ENCODE measurements at regions not wholly inside any gene's neighbourhood (a gene's known extent, or its start where the extent isn't known, plus 50 kb on each side); places are given as distances from the start of the nearest gene placed in this dataset.

DNA sequence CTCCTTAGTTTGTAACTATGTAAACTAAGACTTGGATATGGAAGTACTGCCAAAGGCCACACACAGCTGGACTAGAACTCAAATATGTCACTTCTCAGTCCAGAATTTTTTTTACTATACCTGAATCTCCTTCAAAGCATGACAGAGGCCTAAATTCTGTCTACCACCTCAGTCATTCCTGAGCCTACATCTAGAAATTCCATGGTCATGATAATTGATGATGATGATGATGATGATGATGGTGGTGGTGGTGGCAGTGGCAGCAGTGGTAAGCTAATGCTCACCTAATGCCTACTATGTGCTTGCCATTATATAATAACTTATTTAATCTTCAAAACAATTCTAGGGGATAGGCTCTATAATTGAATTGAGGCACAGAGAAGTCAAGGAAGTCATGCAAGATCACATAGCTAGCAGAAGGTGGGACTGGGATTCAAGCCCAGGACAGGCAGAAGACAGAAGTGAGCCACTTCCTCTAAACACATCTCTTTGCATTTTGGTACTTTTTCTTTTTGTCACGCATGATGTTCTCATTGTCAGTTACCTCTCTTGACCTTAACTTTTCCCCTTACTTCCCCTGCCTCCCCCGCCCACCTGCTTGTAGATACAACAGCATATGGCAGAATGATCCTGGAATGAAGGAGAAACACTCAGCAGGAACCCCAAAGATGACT lies 539.3 kb downstream of the TNS1 start:
- POLR2A ChIA-PET = interaction anchor here (0.6 kb wide), 1 partner anchor 494 kb away, joined by 4 read pairs; no protein-coding TSS in a partner anchor
- intact Hi-C loops (cut with micrococcal nuclease; ENCODE audit: unreplicated experiment) = no loop called here
- Histone ChIP-seq H3K4me1 (ENCODE audit: insufficient read depth, low read length, poor library complexity, severe bottlenecking) (no peaks in the 10 kb centered on the region), H3K4me2 (ENCODE audit: low read length) (no peak overlapping the region), H3K36me3 (ENCODE audit: insufficient read depth, low read length) (no peaks in the 10 kb centered on the region), H3K9me2 (ENCODE audit: insufficient read depth, low read length) (no peaks in the 10 kb centered on the region), H3K4me3 (ENCODE audit: low read depth, low read length, poor library complexity, severe bottlenecking) (no peak overlapping the region), H3K27ac (ENCODE audit: low read depth, low read length, poor library complexity, severe bottlenecking) (no peak overlapping the region), H2AFZ (ENCODE audit: low read length) (no peak overlapping the region), H4K20me1 (ENCODE audit: insufficient read depth, low read length) (no peaks in the 10 kb centered on the region), H3K79me2 (ENCODE audit: insufficient read depth, low read depth, low read length) (no peaks in the 10 kb centered on the region), H3K9me3 (ENCODE audit: low read length) (no peaks in the 10 kb centered on the region)
- CTCF ChIA-PET (ENCODE audit: unreplicated experiment) = no interaction called here
- DNase-seq (ENCODE audit: low spot score) = no peak
- no peak for TF ChIP-seq EZH2phosphoT487 (IDR thresholded peaks at IDR 0.05; ENCODE audit: borderline replicate concordance, low read depth, low read length)
- TF ChIP-seq, protein P1, sequence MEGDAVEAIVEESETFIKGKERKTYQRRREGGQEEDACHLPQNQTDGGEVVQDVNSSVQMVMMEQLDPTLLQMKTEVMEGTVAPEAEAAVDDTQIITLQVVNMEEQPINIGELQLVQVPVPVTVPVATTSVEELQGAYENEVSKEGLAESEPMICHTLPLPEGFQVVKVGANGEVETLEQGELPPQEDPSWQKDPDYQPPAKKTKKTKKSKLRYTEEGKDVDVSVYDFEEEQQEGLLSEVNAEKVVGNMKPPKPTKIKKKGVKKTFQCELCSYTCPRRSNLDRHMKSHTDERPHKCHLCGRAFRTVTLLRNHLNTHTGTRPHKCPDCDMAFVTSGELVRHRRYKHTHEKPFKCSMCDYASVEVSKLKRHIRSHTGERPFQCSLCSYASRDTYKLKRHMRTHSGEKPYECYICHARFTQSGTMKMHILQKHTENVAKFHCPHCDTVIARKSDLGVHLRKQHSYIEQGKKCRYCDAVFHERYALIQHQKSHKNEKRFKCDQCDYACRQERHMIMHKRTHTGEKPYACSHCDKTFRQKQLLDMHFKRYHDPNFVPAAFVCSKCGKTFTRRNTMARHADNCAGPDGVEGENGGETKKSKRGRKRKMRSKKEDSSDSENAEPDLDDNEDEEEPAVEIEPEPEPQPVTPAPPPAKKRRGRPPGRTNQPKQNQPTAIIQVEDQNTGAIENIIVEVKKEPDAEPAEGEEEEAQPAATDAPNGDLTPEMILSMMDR (conservative IDR thresholded peaks at IDR 0.05; ENCODE audit: low read length) = no peak
- BruUV-seq (replicated peaks) = no TSS peak

DNA sequence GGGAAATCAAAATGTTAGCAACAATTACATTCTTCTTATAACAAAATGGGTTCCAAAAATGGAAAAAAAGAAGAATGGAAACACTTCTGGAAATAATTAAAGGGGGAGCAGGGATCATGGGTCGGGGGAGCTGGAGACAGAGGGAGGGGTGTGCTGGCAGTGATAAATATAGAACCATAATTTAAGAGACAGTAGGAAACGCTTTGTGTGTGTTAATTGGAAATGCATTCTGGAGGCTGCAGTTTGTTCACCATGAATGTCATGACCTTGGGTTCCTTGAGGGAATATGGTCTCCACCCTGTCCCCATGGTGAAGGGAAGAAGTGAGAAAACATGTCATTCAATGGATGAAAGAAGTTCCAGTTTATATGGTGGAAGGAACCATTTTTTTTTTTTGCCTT lies 540.7 kb downstream of the TNS1 start:
- no peak overlapping the region for H3K27ac ChIP-seq (ENCODE audit: low read depth, low read length, poor library complexity, severe bottlenecking)
- ChIA-PET POLR2A (no interaction called here), CTCF (ENCODE audit: unreplicated experiment) (no interaction called here)
- H2AFZ ChIP-seq (ENCODE audit: low read length) = no peak overlapping the region
- intact Hi-C loops (cut with micrococcal nuclease; ENCODE audit: unreplicated experiment) = no loop called here
- no peaks in the 10 kb centered on the region for H3K4me1 ChIP-seq (ENCODE audit: insufficient read depth, low read length, poor library complexity, severe bottlenecking)
- no peaks in the 10 kb centered on the region for H3K36me3 ChIP-seq (ENCODE audit: insufficient read depth, low read length)
- H4K20me1 ChIP-seq (ENCODE audit: insufficient read depth, low read length) = no peaks in the 10 kb centered on the region
- no peak for TF ChIP-seq EZH2phosphoT487 (IDR thresholded peaks at IDR 0.05; ENCODE audit: borderline replicate concordance, low read depth, low read length)
- TF ChIP-seq, protein P1 (conservative IDR thresholded peaks at IDR 0.05; ENCODE audit: low read length) = no peak
- no TSS peak for BruUV-seq (replicated peaks)
- H3K9me2 ChIP-seq (ENCODE audit: insufficient read depth, low read length) = no peaks in the 10 kb centered on the region
- H3K4me3 ChIP-seq (ENCODE audit: low read depth, low read length, poor library complexity, severe bottlenecking) = no peak overlapping the region
- no peaks in the 10 kb centered on the region for H3K79me2 ChIP-seq (ENCODE audit: insufficient read depth, low read depth, low read length)
- no peaks in the 10 kb centered on the region for H3K9me3 ChIP-seq (ENCODE audit: low read length)
- DNase-seq (ENCODE audit: low spot score) = no peak
- H3K4me2 ChIP-seq (ENCODE audit: low read length) = no peak overlapping the region

DNA sequence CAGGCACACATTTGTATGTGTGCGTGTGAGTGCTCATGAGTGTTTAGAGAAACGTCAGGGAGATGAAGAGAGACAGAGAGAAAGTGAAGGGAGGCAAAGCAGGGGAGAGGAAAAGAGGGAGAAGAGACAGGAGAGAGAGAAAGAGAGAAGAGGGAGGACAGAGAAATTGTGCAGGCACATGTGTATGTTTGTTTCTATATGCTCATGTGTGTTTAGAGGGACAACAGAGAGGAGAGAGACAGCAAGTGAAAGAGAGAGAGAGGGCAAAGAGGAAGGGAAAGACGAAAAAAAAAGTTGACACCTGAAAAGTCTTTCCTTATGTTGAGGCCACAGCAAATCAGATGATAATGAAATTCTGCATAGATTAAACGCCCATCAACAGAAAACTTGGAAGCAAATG lies 541.1 kb downstream of the TNS1 start:
- no peak overlapping the region for H2AFZ ChIP-seq (ENCODE audit: low read length)
- no TSS peak for BruUV-seq (replicated peaks)
- no peak for DNase-seq (ENCODE audit: low spot score)
- no peak overlapping the region for H3K4me2 ChIP-seq (ENCODE audit: low read length)
- no peaks in the 10 kb centered on the region for H3K36me3 ChIP-seq (ENCODE audit: insufficient read depth, low read length)
- H3K9me2 ChIP-seq (ENCODE audit: insufficient read depth, low read length) = no peaks in the 10 kb centered on the region
- H3K4me1 ChIP-seq (ENCODE audit: insufficient read depth, low read length, poor library complexity, severe bottlenecking) = no peaks in the 10 kb centered on the region
- no peaks in the 10 kb centered on the region for H4K20me1 ChIP-seq (ENCODE audit: insufficient read depth, low read length)
- H3K9me3 ChIP-seq (ENCODE audit: low read length) = no peaks in the 10 kb centered on the region
- ChIA-PET POLR2A (no interaction called here), CTCF (ENCODE audit: unreplicated experiment) (no interaction called here)
- H3K79me2 ChIP-seq (ENCODE audit: insufficient read depth, low read depth, low read length) = no peaks in the 10 kb centered on the region
- H3K27ac ChIP-seq (ENCODE audit: low read depth, low read length, poor library complexity, severe bottlenecking) = no peak overlapping the region
- intact Hi-C loops (cut with micrococcal nuclease; ENCODE audit: unreplicated experiment) = no loop called here
- H3K4me3 ChIP-seq (ENCODE audit: low read depth, low read length, poor library complexity, severe bottlenecking) = no peak overlapping the region
- TF ChIP-seq, protein P1 (conservative IDR thresholded peaks at IDR 0.05; ENCODE audit: low read length) = no peak
- TF ChIP-seq EZH2phosphoT487 (IDR thresholded peaks at IDR 0.05; ENCODE audit: borderline replicate concordance, low read depth, low read length) = no peak
